ENCODE measurements at regions not wholly inside any gene's neighbourhood (a gene's known extent, or its start where the extent isn't known, plus 50 kb on each side); places are given as distances from the start of the nearest gene placed in this dataset.
"Not testable (repeated sequence)": the region's sequence is repeated elsewhere in the genome, so short reads cannot be mapped to it uniquely, and the experiment has no call there.

- intact Hi-C loops (cut with DNase I); ATAC-seq; DNase-seq (ENCODE audit: low spot score): not testable (repeated sequence)
These were observed 106.4 kb downstream of the CCDC74A start for GRCh38 chr2:131633827-131634695.

GRCh38 chr2:131635611-131636010, 107.9 kb downstream of the CCDC74A start:
- ATAC-seq (no peak), DNase-seq (ENCODE audit: low spot score) (no peak)
- intact Hi-C loops (cut with DNase I), result no loop called here

GRCh38 chr2:131636704-131637308, 109.1 kb downstream of the CCDC74A start:
- DNase-seq (ENCODE audit: low spot score), result not testable (repeated sequence)

GRCh38 chr2:131639001-131639620, 111.4 kb downstream of the CCDC74A start:
- intact Hi-C loops (cut with DNase I); ATAC-seq: not testable (repeated sequence)

More at GRCh38 chr2:131636704-131637308, 109.1 kb downstream of the CCDC74A start:
- ATAC-seq; intact Hi-C loops (cut with DNase I): not testable (repeated sequence)

GRCh38 chr2:131641414-131642206, 113.9 kb downstream of the CCDC74A start:
- intact Hi-C loops (cut with DNase I), result no loop called here
- ATAC-seq (no peak), DNase-seq (ENCODE audit: low spot score) (no peak)

More at GRCh38 chr2:131639001-131639620, 111.4 kb downstream of the CCDC74A start:
- not testable (repeated sequence) for DNase-seq (ENCODE audit: low spot score)

- ATAC-seq; intact Hi-C loops (cut with DNase I); DNase-seq (ENCODE audit: low spot score): not testable (repeated sequence)
These were observed 115.5 kb downstream of the CCDC74A start for GRCh38 chr2:131643180-131643579.

- DNase-seq (ENCODE audit: low spot score) (no peak), ATAC-seq (no peak)
- intact Hi-C loops (cut with DNase I), result no loop called here
These were observed 117.6 kb downstream of the CCDC74A start for GRCh38 chr2:131645177-131645765.

GRCh38 chr2:131646220-131646619, 118.5 kb downstream of the CCDC74A start:
- DNase-seq (ENCODE audit: low spot score); intact Hi-C loops (cut with DNase I); ATAC-seq: not testable (repeated sequence)

- ATAC-seq, result no peak
- DNase-seq (ENCODE audit: low spot score), result no peak
- intact Hi-C loops (cut with DNase I), result no loop called here
These were observed 119.1 kb downstream of the CCDC74A start for GRCh38 chr2:131646669-131647297.

- intact Hi-C loops (cut with DNase I); DNase-seq (ENCODE audit: low spot score); ATAC-seq: not testable (repeated sequence)
These were observed 120.9 kb downstream of the CCDC74A start for GRCh38 chr2:131648565-131648964.

GRCh38 chr2:131652246-131652645, 124.6 kb downstream of the CCDC74A start:
- DNase-seq (ENCODE audit: low spot score); ATAC-seq; intact Hi-C loops (cut with DNase I): not testable (repeated sequence)

- intact Hi-C loops (cut with DNase I); DNase-seq (ENCODE audit: low spot score); ATAC-seq: not testable (repeated sequence)
These were observed 126.4 kb downstream of the CCDC74A start for GRCh38 chr2:131654107-131654506.

- no peak for ATAC-seq
- intact Hi-C loops (cut with DNase I), result no loop called here
- DNase-seq (ENCODE audit: low spot score), result no peak
These were observed 129.3 kb downstream of the CCDC74A start for GRCh38 chr2:131656816-131657633.

GRCh38 chr2:131657895-131658768, 130.4 kb downstream of the CCDC74A start:
- DNase-seq (ENCODE audit: low spot score) (no peak), ATAC-seq (no peak)
- intact Hi-C loops (cut with DNase I), result no loop called here

GRCh38 chr2:131658769-131659131, 131.1 kb downstream of the CCDC74A start:
- peak; percentile 30 for ATAC-seq
- intact Hi-C loops (cut with DNase I), result no loop called here
- no peak for DNase-seq (ENCODE audit: low spot score)

- ATAC-seq, result peak; percentile 24
- intact Hi-C loops (cut with DNase I), result no loop called here
- DNase-seq (ENCODE audit: low spot score), result no peak
These were observed 131.5 kb downstream of the CCDC74A start for GRCh38 chr2:131659168-131659572.
